Esophagus muscularis mucosa (tissue), 4 donors: ENCODE measurements at regions not wholly inside any gene's neighbourhood (a gene's known extent, or its start where the extent isn't known, plus 50 kb on each side); places are given as distances from the start of the nearest gene placed in this dataset.

Source experiments
- DNase-seq: peaks from one replicate; pipeline ENCODE4 v3.0.0-alpha.2; 2017; ENCODE audit errors: extremely low spot score
- H3K27ac ChIP-seq, 4 donors: fragments of 200-600 bp; sonication (generic); replicated peaks in 1 of 4; 1 replicate in 3 of 4; 2 replicates in 1 of 4; pipeline ENCODE4 v1.5.1; 2016 to 2019; ENCODE audit warnings: mild to moderate bottlenecking in 1 of 4
- H3K27me3 ChIP-seq, 4 donors: fragments of 200-600 bp; sonication (generic); one replicate each; pipeline versions ENCODE4 v1.5.1 to v1.6.0; 2016 to 2019
- H3K36me3 ChIP-seq, 4 donors: fragments of 200-600 bp; sonication (generic); one replicate each; pipeline ENCODE4 v1.5.1; 2016 to 2019
- H3K4me1 ChIP-seq, 4 donors: fragments of 200-600 bp; sonication (generic); one replicate each; pipeline ENCODE4 v1.5.1; 2016 to 2019
- H3K4me3 ChIP-seq, 4 donors: fragments of 200-600 bp; sonication (generic); 1 replicate in 2 of 4; 2 replicates in 2 of 4; pipeline ENCODE4 v1.5.1; 2016 to 2019; ENCODE audit warnings: mild to moderate bottlenecking in 4 of 4, moderate library complexity in 1 of 4
- H3K9me3 ChIP-seq, 4 donors: fragments of 200-600 bp; sonication (generic); 1 replicate in 3 of 4; 2 replicates in 1 of 4; pipeline ENCODE4 v1.5.1; 2016 to 2019
- EP300 ChIP-seq: sonication (generic); formaldehyde crosslinking; IDR thresholded peaks from one replicate; pipeline ENCODE4 v1.6.1; 2017; ENCODE audit warnings: antibody characterized with exemption
- POLR2A ChIP-seq: fragments of 450-650 bp; IDR thresholded peaks from one replicate; pipeline ENCODE4 v1.6.1; 2017; ENCODE audit warnings: antibody characterized with exemption, moderate library complexity, mild to moderate bottlenecking, low read depth
- POLR2AphosphoS5 ChIP-seq, 2 donors: sonication (generic); formaldehyde crosslinking; IDR thresholded peaks; one replicate each; pipeline ENCODE4 v1.6.1; 2017; ENCODE audit warnings: antibody characterized with exemption in 2 of 2
- WGBS: methylation state at CpG from one replicate; pipeline ENCODE4 v1.1.5; 2018; 5-methylcytosine and 5-hydroxymethylcytosine counted together
- intact Hi-C: fragments of 100-400 bp; cut with DNase I; formaldehyde crosslinking; loops from one replicate; pipeline ENCODE4 v1.15.1; 2023
- TF ChIP-seq, protein P1 (sequence below), 3 experiments: fragments of 200-600 bp in 2 of 3; fragments of 450-650 bp in 1 of 3; sonication (generic) in 2 of 3; IDR thresholded peaks; one replicate each; pipeline ENCODE4 v1.5.1; 2017 to 2019; ENCODE audit warnings: antibody characterized with exemption in 3 of 3, mild to moderate bottlenecking in 2 of 3, moderate library complexity in 1 of 3

DNA sequence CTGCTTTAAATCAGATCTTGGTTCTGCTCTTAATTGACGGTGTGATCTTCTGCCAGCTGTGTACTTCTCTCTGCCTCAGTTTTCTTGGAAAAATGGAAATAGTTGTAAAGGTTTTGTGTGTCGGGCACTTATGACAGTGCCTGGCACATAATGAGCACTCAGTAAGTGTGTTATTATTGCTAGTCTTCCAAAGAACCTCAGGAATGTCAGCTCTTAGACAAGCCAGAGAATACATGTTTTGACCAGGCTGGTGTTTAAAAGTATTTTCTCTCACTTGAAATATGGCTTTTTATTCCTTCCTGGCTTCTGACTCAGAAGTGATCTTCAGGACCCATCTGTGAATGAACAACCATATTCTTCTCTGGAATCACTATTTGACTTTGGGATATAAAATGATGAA is 304.1 kb downstream of the SNAPC1 start:
- WGBS: 75% methylated on average over 2 of the region's 2 CpGs
- Histone ChIP-seq H3K4me1 (no peaks in the 10 kb centered on the region), H3K4me3 (no peak overlapping the region), H3K27ac (no peak overlapping the region), H3K36me3 (no peaks in the 10 kb centered on the region), H3K9me3 (no peaks in the 10 kb centered on the region), H3K27me3 (no peaks in the 10 kb centered on the region)
- no peak for TF ChIP-seq POLR2A
- no peak for DNase-seq
- intact Hi-C loops: no loop called here

DNA sequence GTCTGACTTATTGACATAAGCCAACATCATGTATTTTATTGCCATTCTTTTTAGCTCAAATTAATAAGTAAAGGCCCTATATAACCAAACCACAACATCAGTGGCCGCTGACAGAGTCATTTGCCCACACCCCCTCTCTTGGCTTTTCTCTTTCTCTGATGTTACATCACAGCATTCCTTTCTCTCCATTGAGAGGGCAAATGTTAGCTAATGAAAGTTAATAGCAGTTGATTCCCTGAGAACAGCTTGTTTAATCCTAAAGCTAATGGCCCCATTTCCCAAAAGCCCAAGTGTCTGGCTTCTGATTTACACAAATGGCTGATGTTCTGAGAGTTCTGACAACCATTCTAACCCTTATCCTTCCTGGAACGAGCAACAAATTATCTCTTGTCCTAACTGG is 308.8 kb downstream of the SNAPC1 start:
- no peaks in the 10 kb centered on the region for H3K4me1 ChIP-seq
- 86% methylated on average over 2 of the region's 2 CpGs for WGBS
- H3K9me3 ChIP-seq: no peaks in the 10 kb centered on the region
- intact Hi-C loops: no loop called here
- TF ChIP-seq POLR2A: no peak
- TF ChIP-seq POLR2AphosphoS5 (IDR thresholded peaks at IDR 0.05): no peak
- TF ChIP-seq EP300: no peak
- TF ChIP-seq, protein P1, sequence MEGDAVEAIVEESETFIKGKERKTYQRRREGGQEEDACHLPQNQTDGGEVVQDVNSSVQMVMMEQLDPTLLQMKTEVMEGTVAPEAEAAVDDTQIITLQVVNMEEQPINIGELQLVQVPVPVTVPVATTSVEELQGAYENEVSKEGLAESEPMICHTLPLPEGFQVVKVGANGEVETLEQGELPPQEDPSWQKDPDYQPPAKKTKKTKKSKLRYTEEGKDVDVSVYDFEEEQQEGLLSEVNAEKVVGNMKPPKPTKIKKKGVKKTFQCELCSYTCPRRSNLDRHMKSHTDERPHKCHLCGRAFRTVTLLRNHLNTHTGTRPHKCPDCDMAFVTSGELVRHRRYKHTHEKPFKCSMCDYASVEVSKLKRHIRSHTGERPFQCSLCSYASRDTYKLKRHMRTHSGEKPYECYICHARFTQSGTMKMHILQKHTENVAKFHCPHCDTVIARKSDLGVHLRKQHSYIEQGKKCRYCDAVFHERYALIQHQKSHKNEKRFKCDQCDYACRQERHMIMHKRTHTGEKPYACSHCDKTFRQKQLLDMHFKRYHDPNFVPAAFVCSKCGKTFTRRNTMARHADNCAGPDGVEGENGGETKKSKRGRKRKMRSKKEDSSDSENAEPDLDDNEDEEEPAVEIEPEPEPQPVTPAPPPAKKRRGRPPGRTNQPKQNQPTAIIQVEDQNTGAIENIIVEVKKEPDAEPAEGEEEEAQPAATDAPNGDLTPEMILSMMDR (IDR thresholded peaks at IDR 0.05): no peak
- H3K27ac ChIP-seq: no peak overlapping the region
- H3K36me3 ChIP-seq: no peaks in the 10 kb centered on the region
- H3K27me3 ChIP-seq: no peaks in the 10 kb centered on the region
- H3K4me3 ChIP-seq: no peak overlapping the region
- no peak for DNase-seq

DNA sequence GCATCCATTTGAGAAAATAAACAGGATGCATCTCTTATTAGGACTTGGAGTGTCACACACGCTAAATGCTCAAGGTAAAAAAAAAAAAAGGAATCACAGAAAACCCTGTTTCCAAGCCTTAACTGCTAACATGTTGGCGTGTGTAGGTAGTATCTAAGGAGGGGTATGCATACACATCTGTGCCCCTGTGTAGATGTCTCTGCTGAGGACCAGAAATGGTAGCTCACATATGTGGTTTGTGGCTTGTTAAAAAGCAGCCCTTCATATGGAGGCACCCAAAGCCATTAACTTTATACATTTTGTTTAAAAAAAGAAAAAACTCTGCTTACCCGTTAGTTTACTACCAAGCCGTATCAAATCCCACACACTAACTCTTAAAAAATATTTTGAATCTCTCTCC is 314.1 kb downstream of the SNAPC1 start:
- TF ChIP-seq POLR2AphosphoS5 (IDR thresholded peaks at IDR 0.05): no peak
- TF ChIP-seq EP300: no peak
- TF ChIP-seq, protein P1 (IDR thresholded peaks at IDR 0.05): no peak
- TF ChIP-seq POLR2A: no peak
- no peak for DNase-seq
- H3K9me3 ChIP-seq: no peaks in the 10 kb centered on the region
- no peaks in the 10 kb centered on the region for H3K36me3 ChIP-seq
- intact Hi-C loops: no loop called here
- no peak overlapping the region for H3K4me3 ChIP-seq
- no peak overlapping the region for H3K27ac ChIP-seq
- H3K4me1 ChIP-seq: no peaks in the 10 kb centered on the region
- WGBS: 94% methylated on average over 4 of the region's 4 CpGs
- H3K27me3 ChIP-seq: no peaks in the 10 kb centered on the region

DNA sequence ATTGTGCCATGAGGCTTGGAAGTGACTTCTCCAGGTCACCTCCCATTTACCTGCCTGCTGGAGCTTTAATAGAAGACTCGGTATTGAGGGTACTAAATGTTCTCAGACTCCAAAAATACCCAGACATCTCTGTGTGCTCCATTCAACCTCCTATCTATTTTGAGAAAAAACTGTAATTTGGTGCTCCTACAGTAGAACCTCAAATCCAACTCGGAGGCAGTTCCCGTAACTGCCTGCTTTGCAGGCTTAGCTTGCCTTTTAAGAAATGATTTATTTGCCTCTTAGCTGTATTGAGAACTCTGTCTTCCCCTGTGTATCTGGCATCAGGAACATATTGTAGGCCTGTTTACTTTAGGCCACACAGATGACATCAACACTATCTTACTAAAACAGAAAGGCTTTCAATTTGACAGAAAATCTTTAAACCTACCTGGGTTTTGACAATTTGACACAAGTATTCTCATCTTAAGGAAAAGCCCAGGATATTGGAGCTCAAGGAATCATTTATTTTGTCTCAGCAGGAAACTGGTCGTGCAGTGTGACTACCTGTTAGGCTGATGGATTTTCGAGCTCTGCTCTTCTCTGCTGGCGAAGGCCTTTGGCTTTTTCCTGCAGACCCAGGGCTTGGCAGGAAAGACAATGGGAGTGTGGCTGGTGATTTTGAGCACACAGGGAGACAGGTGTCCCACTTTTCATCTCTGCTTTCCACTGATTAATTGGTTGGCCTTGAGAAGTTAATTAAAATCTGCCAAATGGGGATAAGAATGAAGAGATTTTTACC is 314.8 kb downstream of the SNAPC1 start:
- Histone ChIP-seq H3K4me1 (no peaks in the 10 kb centered on the region), H3K4me3 (no peak overlapping the region), H3K27me3 (no peaks in the 10 kb centered on the region), H3K9me3 (no peaks in the 10 kb centered on the region), H3K36me3 (no peaks in the 10 kb centered on the region), H3K27ac (no peak overlapping the region)
- no peak for DNase-seq
- TF ChIP-seq, protein P1 (IDR thresholded peaks at IDR 0.05): no peak
- TF ChIP-seq EP300 (no peak), POLR2AphosphoS5 (IDR thresholded peaks at IDR 0.05) (no peak), POLR2A (no peak)
- intact Hi-C loops: no loop called here
- WGBS: 65% methylated on average over 6 of the region's 6 CpGs

DNA sequence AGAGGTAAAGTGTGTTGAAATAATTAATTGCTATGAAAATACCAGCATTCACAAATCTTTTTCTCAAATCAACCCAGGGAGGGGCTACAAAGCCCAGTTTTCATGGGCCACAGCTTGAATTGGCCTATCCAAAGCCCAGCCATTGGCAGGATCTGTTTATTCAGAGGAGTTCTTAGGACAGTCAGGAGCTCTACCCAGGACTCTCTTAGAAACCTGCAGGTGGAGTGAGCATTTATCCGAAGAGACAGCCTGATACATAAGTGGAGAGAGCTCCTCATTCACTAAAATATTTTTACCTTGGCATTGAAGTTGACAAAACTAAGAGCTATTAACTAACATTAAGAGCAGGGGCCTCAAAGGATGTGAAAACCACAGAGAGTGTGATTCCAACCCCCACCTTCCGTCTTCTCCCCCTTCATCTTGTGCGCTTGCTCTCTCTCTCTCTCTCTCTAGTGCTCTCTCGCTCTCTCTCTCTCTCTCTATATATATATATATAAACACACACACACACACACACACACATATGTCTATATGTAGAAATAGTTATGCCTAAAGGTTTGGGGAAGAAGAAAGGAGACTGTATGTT is 315.5 kb downstream of the SNAPC1 start:
- TF ChIP-seq, protein P1 (IDR thresholded peaks at IDR 0.05): no peak
- TF ChIP-seq POLR2AphosphoS5 (IDR thresholded peaks at IDR 0.05) (no peak), EP300 (no peak), POLR2A (no peak)
- Histone ChIP-seq H3K36me3 (no peaks in the 10 kb centered on the region), H3K27ac (no peak overlapping the region), H3K9me3 (no peaks in the 10 kb centered on the region), H3K4me3 (no peak overlapping the region), H3K4me1 (no peaks in the 10 kb centered on the region), H3K27me3 (no peaks in the 10 kb centered on the region)
- DNase-seq: no peak
- 83% methylated on average over 4 of the region's 4 CpGs for WGBS
- intact Hi-C loops: no loop called here
